UCSD-AML1 (cell line): ENCODE measurements at regions not wholly inside any gene's neighbourhood (a gene's known extent, or its start where the extent isn't known, plus 50 kb on each side); places are given as distances from the start of the nearest gene placed in this dataset.
"Not testable (repeated sequence)": the region's sequence is repeated elsewhere in the genome, so short reads cannot be mapped to it uniquely, and the experiment has no call there.

Source experiments
- DNase-seq: peaks from one replicate; lab custom pipeline; 2025; ENCODE audit not compliant: unreplicated experiment; lab: John Stamatoyannopoulos, UW

GRCh38 chr2:16374671-16375070 lies 291.0 kb downstream of the CYRIA start:
- DNase-seq: no peak

DNA sequence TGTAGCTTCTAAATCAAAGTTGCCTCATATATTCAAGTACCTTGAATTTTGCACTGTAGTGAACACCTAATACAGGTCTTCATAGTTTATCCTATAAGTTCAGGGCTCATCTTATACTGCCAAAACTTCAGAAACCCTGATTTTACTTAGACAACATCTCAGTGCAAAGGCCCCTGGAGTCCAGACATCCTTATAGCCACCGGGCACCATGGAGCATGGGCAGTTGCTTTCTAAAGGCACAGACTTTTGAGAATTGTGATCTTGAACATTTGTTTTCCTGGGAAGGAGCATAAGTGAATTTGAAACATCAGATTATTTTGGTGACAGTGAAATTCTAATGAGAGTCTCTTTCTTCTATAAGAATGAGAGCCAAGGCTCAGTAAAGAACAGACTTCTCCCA lies 292.3 kb downstream of the CYRIA start:
- DNase-seq: no peak

DNA sequence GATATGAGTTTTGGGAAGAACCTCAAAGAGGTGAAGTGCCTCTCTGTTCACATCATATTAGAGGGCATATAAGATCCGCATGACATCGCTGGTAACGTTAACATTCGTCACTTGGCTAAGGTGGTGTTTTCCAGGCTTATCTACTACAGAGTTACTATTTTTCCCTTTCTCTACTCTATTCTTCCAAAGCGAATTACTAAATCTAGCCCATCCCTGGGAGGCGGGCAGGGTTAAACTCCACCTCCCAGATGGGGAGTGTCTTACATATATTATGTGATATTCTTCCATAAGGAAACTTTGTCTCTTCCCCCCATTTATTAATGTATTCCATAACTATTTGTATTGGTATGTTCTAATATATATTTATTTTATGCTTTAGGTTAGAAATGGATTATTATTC lies 293.9 kb downstream of the CYRIA start:
- DNase-seq: no peak

- no peak for DNase-seq
Measured at GRCh38 chr2:16368951-16369350, 296.7 kb downstream of the CYRIA start.

- DNase-seq: no peak
Measured at GRCh38 chr2:16368328-16368727, 297.3 kb downstream of the CYRIA start.

- DNase-seq: no peak
Measured at GRCh38 chr2:16365366-16365765, 300.3 kb downstream of the CYRIA start.

DNA sequence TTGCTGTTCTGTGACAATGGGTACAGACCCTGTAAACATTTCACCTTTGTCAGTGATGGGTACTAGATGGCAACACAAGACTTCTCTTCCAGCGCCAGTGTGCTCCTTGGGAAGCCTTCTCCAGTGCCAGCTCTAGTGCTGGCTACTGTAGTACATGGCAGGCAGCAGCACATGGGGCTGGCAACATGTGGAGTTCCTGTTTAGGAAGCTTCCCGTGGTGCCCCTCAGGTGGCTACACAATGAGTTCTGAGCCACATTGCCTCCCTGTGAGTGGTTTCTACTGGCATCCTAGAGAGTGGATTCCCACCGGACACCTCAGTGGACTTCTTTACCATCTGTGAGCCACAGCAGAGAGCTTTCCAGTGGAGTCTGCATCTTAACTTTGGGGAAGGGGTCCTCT lies 302.1 kb downstream of the CYRIA start:
- no peak for DNase-seq

GRCh38 chr2:16362611-16363010 lies 303.0 kb downstream of the CYRIA start:
- DNase-seq: no peak

GRCh38 chr2:16361261-16361995 lies 304.2 kb downstream of the CYRIA start:
- DNase-seq: no peak

- DNase-seq: no peak
Measured at GRCh38 chr2:16359961-16360360, 305.7 kb downstream of the CYRIA start.

DNA sequence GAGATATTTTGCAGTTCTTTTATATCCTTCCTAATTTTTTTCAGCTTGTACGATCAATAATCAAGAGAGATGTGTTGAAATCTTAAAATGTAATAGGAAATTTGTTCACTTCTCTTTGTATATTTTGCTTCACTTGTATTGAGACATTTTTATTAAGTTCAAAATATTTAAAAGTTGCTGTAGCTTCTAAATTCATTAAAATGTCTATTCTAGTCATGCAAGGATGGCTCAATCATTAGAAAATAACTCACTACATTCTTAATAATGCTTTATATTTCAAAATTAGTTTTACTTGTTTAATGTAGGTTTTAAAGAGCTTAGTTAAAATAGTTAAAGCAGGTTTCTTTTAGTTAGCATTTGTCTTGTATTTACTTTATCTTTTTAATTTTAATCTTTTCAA lies 308.4 kb downstream of the CYRIA start:
- DNase-seq: no peak

- no peak for DNase-seq
Measured at GRCh38 chr2:16351541-16351940, 314.1 kb downstream of the CYRIA start.

GRCh38 chr2:16351137-16351536 lies 314.5 kb downstream of the CYRIA start:
- DNase-seq: no peak

DNA sequence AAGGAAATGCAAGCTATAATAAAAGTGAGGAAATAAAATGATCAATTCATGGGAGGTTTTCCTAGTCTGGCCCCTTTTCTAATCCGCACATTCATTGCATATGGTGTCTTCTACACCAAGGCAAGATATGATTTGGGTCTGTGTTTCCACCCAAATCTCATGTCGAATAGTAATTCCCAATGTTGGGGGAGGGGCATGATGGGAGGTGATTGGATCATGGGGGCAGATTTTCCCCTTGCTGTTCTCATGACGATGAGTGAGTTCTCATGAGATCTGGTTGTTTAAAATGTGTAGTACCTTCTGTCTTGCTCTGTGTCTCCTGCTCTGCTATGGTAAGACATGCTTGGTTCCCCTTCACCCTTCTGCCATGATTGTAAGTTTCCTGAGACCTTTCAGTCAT lies 315.4 kb downstream of the CYRIA start:
- DNase-seq: no peak

GRCh38 chr2:16349811-16350210 lies 315.8 kb downstream of the CYRIA start:
- no peak for DNase-seq

- no peak for DNase-seq
Measured at GRCh38 chr2:16348821-16349515, 316.7 kb downstream of the CYRIA start.

DNA sequence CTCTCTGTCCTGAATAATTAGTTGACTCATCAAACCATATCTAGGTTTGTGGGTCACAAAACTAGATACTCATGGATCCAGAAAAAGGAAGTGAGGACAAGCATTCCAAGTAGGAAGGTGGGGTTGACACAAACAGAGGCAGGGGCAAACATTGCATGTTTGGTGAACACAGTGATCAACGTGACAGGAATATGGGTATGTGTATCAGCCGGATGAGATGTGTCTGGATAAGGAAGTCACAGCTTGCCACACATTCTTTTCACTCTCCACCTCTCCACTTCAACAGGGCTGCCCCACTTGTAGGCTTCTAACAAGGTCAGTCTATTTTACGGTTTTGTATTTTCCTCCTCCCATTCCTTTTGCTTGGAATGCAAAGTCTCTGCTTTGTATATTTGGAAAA lies 319.0 kb downstream of the CYRIA start:
- no peak for DNase-seq

DNA sequence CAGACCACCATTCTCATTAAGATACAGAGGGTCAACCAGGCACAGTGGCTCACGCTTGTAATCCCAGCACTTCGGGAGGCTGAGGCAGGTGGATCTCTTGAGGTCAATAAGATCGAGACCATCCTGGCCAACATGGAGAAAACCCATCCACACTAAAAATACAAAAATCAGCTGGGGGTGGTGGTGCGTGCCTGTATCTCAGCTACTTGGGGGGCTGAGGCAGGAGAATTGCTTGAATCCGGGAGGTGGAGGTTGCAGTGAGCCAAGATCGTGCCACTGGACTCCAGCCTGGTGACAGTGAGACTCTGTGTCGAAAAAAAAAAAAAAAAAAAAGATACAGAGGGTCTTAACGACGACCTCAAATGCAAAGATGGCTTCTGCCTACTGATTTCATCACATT lies 320.4 kb downstream of the CYRIA start:
- DNase-seq: not testable (repeated sequence)

GRCh38 chr2:16339206-16339605 lies 326.4 kb downstream of the CYRIA start:
- no peak for DNase-seq

DNA sequence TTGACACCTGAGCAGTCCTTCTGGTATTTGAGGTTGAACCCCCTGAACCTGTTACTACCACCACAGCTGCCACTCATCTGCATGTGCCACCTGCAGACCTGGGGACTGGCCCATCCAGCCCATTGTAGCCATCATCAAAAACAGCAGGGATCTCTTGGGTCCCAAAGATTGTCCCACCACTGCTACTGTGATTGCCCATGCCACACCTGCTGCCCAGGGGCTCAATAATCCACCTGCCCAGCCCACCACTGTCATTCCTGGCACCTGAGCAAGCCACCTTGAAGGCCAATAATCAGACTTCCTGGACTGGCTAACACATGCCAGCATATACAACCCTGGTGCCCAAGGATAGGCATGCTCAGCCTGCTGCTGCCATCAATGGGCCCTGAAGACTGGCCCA lies 327.6 kb downstream of the CYRIA start:
- DNase-seq: no peak

- no peak for DNase-seq
Measured at GRCh38 chr2:16336916-16337315, 328.7 kb downstream of the CYRIA start.

- no peak for DNase-seq
Measured at GRCh38 chr2:16336491-16336890, 329.1 kb downstream of the CYRIA start.

DNA sequence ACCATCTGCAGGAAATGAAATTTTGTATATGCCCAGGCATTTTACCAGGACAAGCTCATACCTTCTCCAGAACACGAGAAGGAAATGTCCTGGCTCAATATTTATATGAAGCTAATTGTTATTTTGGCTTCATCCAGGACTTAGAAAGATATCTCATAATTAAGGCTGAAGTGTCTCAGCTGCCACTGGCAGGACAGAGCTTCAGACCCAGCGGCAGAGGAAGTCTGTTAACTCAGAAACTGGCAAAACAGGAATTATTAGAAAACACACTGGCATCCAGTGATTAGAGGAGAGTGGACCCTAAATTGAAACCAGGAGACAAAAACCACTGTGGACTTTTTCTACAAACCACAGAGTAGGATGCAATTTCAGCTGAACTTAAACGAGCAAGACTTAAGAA lies 329.7 kb downstream of the CYRIA start:
- DNase-seq: no peak
